Adipose tissue (tissue), 3 donors: ENCODE measurements at regions not wholly inside any gene's neighbourhood (a gene's known extent, or its start where the extent isn't known, plus 50 kb on each side); places are given as distances from the start of the nearest gene placed in this dataset.

Experiments
- H3K27ac ChIP-seq: one replicate; pipeline ENCODE4 v1.5.1; 2013; ENCODE audit warnings: low read depth, low read length
- WGBS, 3 donors: extraction: QIAGEN DNeasy Blood & Tissue Kit; methylation state at CpG; one replicate each; pipeline ENCODE4 v1.1.7; 2013; 5-methylcytosine and 5-hydroxymethylcytosine counted together
- donor health status: healthy with polysubstance abuse.
- donor health status: Bipolar disorder and iron deficiency.
- donor health status: healthy.

- 75 to 85% (median 78%) methylated on average over 1 of the region's 1 CpG for WGBS, 3 donors
- H3K27ac ChIP-seq, result no peak overlapping the region
These were observed 278.1 kb upstream of the KCNMB2 start for GRCh38 chr3:178258121-178258520.

- no peak overlapping the region for H3K27ac ChIP-seq
These were observed 276.5 kb upstream of the KCNMB2 start for GRCh38 chr3:178259703-178260102.

GRCh38 chr3:178260887-178261565 is 275.2 kb upstream of the KCNMB2 start:
- H3K27ac ChIP-seq, result no peak overlapping the region
- 19 to 34% (median 30%) methylated on average over 4 of the region's 4 CpGs for WGBS, 3 donors

- 48 to 57% (median 52%) methylated on average over 2 of the region's 2 CpGs for WGBS, 3 donors
- no peak overlapping the region for H3K27ac ChIP-seq
These were observed 272.9 kb upstream of the KCNMB2 start for GRCh38 chr3:178263236-178263916.

GRCh38 chr3:178267158-178267844 is 268.9 kb upstream of the KCNMB2 start:
- 77 to 81% (median 80%) methylated on average over 1 of the region's 1 CpG for WGBS, 3 donors
- H3K27ac ChIP-seq, result no peak overlapping the region

- WGBS, 3 donors, result 96 to 98% (median 96%) methylated on average over 4 of the region's 4 CpGs
- no peak overlapping the region for H3K27ac ChIP-seq
These were observed 265.4 kb upstream of the KCNMB2 start for GRCh38 chr3:178270838-178271237.

- WGBS, 3 donors, result 82 to 86% (median 84%) methylated on average over 3 of the region's 3 CpGs
These were observed 264.4 kb upstream of the KCNMB2 start for GRCh38 chr3:178271740-178272387.

GRCh38 chr3:178272841-178273240 is 263.4 kb upstream of the KCNMB2 start:
- H3K27ac ChIP-seq, result no peak overlapping the region
- WGBS, 3 donors, result 84 to 93% (median 90%) methylated on average over 3 of the region's 3 CpGs

More at GRCh38 chr3:178271740-178272387, 264.4 kb upstream of the KCNMB2 start:
- H3K27ac ChIP-seq, result no peak overlapping the region

GRCh38 chr3:178274711-178275110 is 261.5 kb upstream of the KCNMB2 start:
- H3K27ac ChIP-seq, result no peak overlapping the region
- WGBS, 3 donors, result 84 to 89% (median 87%) methylated on average over 4 of the region's 4 CpGs

- H3K27ac ChIP-seq, result no peak overlapping the region
These were observed 260.9 kb upstream of the KCNMB2 start for GRCh38 chr3:178275311-178275710.

GRCh38 chr3:178275793-178276192 is 260.4 kb upstream of the KCNMB2 start:
- no peak overlapping the region for H3K27ac ChIP-seq
- WGBS, 3 donors, result 82 to 87% (median 87%) methylated on average over 2 of the region's 2 CpGs

GRCh38 chr3:178277605-178278004 is 258.6 kb upstream of the KCNMB2 start:
- WGBS, 3 donors, result 43 to 96% (median 90%) methylated on average over 2 of the region's 2 CpGs

GRCh38 chr3:178283561-178283960 is 252.7 kb upstream of the KCNMB2 start:
- 97 to 99% (median 98%) methylated on average over 1 of the region's 1 CpG for WGBS, 3 donors
- no peak overlapping the region for H3K27ac ChIP-seq

More at GRCh38 chr3:178277605-178278004, 258.6 kb upstream of the KCNMB2 start:
- H3K27ac ChIP-seq, result no peak overlapping the region

- WGBS, 3 donors, result 85 to 94% (median 94%) methylated on average over 1 of the region's 1 CpG
- H3K27ac ChIP-seq, result no peak overlapping the region
These were observed 252.1 kb upstream of the KCNMB2 start for GRCh38 chr3:178284181-178284580.

GRCh38 chr3:178288074-178288473 is 248.2 kb upstream of the KCNMB2 start:
- WGBS, 3 donors, result 73 to 92% (median 89%) methylated on average over 5 of the region's 5 CpGs
- H3K27ac ChIP-seq, result no peak overlapping the region

GRCh38 chr3:178289544-178290160 is 246.6 kb upstream of the KCNMB2 start:
- no peak overlapping the region for H3K27ac ChIP-seq
- 14 to 71% (median 27%) methylated on average over 6 of the region's 6 CpGs for WGBS, 3 donors

GRCh38 chr3:178291574-178292370 is 244.5 kb upstream of the KCNMB2 start:
- no peak overlapping the region for H3K27ac ChIP-seq
- 82 to 85% (median 82%) methylated on average over 7 of the region's 7 CpGs for WGBS, 3 donors
